GM18505 (cell line): ENCODE measurements at regions not wholly inside any gene's neighbourhood (a gene's known extent, or its start where the extent isn't known, plus 50 kb on each side); places are given as distances from the start of the nearest gene placed in this dataset.

Experiments
- ATAC-seq: cut with Tn5 transposase; IDR thresholded peaks from one replicate; pipeline ENCODE4 v1.9.1; 2021; ENCODE audit not compliant: unreplicated experiment
- POLR2A ChIP-seq: IDR thresholded peaks from 4 replicates; pipeline ENCODE4 v1.6.1; 2011; ENCODE audit warnings: borderline replicate concordance; ENCODE audit not compliant: insufficient read depth, insufficient read length; ENCODE audit errors: extremely low read depth

DNA sequence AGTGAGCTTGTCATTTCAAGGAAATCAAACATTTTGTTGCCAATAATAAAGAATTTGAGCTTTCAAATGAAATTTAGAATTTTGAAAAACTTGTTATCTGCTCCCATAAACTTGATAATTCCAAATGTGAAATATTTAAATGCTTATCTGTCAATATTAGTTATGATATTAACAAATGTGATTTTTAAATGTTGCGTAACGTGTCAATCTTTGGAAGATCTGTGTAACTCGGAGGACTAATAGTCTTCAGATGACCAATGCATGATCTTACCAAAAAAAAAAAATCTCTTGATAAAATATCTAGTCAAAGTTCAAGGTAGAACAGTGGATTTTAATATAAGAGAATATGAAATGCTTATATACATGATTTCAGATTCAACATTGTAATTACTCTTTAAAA, 274.5 kb upstream of the HSF2 start:
- ATAC-seq = no peak
- TF ChIP-seq POLR2A = no peak

DNA sequence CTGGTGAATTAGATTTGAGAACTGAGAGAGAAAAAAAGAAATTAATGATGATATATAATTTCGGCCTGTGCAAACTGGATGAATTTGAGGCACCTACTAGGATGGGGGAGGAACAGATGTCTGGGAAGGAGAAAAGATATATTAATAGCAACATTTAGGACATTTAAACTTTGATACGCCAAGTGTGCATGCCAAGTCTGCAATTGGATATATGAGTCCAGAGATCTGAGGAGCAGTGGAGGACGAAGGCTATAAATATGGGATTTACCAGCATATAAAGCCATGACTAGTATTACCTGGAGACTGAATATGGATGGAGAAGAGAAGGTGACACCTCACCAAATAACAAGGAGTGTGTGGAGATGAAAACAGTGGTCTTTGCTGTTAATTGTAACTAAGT, 272.6 kb upstream of the HSF2 start:
- no peak for ATAC-seq
- no peak for TF ChIP-seq POLR2A

DNA sequence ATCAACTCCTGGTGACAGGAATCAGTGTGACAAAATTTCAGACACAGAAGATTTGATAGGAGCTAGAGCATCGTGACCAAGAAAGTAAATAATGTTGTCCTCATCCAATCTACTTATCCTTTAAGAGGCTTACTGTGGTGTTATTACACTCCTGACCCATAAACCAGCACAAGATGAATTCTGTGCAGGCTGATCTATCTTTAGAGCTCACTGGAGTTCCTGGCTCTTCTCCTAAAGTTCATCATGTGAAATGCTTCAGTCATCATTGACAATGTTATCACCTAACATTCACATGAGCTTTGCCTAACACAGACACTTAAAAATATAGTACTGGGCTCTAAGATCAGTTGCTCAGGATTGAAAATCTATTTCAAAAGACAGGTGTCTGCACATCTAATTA, 271.0 kb upstream of the HSF2 start:
- no peak for ATAC-seq

DNA sequence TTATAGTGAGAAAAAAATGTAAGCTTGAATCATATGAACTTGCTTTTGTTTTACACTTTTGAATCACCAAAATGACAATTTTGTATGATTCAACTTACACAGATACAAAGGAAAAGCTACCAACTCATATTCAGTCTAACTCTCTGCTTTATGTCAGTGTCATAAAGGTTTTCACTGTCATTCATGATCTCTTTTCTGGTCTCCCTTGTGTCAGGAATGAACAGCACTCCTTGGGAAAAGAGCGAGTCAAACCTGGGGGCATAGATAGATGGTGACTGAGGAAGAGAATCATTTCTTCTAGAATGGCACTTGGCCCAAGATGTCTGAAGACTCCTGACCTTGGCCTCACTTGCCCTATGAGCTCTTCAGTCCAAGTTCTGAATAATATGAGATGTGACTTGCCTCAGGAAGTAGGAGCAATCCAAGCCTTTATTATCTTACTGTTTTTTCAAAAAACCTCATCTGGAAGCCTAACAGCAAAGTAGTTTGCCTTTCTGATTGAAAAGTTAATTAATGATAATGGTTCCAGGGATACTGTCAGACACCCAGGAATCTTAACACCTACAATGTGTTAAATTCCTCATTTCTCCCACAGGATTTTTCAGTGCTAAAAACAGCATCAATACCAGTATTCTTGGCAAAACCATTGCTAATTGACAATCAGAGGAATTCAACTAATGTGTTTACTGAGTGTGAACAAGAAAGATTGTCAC, 270.0 kb upstream of the HSF2 start:
- ATAC-seq = no peak
- TF ChIP-seq POLR2A = no peak

More for the DNA sequence above, 271.0 kb upstream of the HSF2 start:
- TF ChIP-seq POLR2A = no peak

DNA sequence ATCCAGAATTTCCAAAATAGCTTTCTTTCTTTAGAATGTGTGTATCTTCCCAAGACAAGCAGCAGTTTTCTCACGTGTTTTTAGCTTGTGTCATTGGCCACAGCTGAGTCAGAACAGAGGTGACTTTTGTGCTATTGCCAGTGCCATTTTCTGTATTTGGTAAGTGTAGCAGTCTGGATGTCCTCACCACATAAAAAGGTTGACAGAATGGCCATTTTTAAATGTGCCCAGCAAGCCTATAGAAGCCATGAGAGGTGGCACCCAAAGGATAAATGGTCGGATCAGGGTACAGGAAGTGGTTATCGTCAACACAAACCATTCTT, 269.5 kb upstream of the HSF2 start:
- no peak for TF ChIP-seq POLR2A
- ATAC-seq = no peak

DNA sequence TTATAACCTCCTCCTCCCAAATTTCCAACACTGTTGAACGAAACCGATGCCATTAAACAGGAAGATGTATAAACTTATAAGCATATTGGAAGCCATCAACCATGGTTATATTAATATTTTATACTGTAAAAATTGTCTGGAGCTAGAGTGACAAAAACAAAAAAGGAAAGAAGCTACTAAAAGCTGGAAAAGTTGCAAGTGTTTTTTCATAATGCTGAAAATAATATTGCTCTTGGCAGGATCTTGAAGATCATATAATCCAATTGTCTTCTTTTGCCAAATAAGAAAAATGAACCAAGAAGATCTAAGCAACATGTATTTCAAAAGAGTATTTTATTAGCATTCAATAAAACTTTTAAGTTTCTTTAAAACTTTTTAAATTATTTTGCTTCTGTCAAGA, 268.9 kb upstream of the HSF2 start:
- ATAC-seq = no peak
- TF ChIP-seq POLR2A = no peak

DNA sequence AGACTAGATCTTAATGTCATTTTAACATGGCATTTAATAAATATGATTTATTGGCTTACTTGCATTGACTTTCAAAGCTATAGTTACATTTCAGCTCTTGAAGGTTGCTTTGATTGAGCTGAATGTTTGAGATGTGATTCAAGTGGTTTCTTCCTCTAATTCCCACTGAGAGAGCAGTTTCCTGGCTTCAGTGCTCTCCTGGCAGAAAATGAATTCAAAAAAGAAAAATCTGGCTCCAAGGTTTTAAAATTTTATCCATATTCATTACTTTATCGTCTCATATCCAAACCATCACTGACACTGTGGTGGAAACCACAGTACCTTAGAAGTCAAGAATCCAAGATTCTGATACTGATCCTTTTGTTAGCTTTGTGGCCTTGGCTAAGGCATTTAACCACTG, 263.1 kb upstream of the HSF2 start:
- no peak for TF ChIP-seq POLR2A
- ATAC-seq = no peak

DNA sequence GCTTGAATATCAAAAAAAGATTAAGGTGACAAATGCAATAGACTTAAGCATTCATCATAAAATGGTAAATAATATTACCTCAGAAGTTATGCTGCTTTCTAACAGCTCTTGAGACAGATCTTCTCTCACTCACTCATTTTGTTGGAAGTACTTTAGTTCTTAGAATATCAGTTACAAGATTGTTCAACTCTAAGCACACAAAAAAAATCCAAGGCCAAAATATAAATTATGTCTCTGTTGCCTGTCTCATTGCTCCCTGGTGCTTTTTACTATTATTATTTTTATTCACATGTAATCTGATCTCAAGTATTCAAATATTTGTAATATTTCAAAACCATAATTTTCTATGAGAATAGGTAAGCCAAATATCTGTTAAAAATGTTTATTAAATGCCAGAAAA, 259.4 kb upstream of the HSF2 start:
- no peak for TF ChIP-seq POLR2A
- ATAC-seq = no peak

DNA sequence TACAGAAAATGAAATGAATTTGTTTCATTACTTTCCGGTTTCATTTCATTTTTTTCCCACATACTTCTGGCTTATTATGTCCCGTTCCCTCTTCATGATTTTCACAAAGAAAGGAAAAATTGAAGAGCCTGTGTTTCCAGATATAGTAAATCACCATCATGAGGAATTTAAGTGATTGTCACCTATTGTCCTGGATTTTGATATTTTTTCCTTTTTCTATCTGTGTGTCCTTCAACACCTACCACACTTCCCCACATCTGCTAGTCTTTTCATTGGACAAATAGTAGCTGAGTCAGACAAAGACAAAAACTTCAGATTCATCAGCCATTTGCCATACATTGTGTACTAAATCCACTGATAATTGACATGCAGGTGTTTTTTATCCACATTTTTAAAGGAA, 258.2 kb upstream of the HSF2 start:
- ATAC-seq = no peak

DNA sequence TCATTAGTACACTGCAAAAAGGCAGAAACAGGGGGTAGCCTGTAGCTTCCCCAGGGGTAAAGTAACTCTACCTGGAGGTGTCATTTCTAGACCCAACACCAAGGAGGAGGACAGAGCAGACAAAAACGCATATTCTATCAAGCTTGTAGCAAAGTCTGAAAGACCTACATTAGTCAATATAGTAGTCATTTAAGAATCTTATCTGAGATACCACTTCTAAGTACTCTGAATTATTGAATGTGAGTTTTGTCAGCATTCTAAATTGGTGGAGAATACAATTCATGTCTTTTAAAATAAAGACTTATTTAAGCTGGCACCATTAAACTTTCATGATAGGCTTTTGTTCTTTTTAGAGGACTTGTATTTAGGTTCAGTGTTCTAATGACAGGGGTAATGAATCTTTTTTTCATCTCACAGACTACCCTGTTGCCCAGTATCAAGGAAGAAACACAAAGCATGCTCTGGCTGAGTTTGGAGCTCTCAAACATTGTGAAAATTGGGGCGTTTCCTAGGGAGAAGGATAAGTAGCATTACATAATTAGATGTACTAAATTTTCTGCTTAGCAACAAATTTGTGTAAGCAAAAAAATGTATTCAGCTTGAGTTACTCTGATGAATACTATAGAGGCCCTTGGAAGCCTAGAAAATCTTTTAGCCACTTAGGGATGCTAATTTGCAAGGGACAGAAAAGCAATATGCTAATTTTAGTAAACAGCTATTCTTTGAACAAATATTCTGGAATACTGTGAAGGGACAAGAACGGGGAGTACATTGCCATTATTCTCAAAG, 255.4 kb upstream of the HSF2 start:
- no peak for ATAC-seq
- TF ChIP-seq POLR2A = no peak

More for the DNA sequence above, 258.2 kb upstream of the HSF2 start:
- TF ChIP-seq POLR2A = no peak

DNA sequence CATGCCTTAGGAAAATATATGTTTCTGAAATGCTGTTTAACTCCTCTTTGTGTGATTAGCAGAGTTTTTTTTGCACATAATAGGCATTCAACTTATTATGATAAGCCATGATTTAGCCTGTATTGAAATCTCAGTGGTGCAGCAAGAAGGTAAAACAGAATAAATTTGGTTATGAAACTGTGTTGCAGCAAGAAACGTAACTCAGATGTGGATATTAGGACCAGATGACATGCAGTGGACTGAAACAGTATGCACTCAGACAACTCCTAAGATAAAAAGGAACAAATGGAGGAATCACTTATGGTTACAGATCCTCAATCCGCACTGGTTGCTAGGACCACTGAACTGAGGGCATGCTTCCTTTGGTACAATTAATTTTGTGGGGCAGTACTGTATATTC, 254.2 kb upstream of the HSF2 start:
- TF ChIP-seq POLR2A = no peak
- no peak for ATAC-seq

DNA sequence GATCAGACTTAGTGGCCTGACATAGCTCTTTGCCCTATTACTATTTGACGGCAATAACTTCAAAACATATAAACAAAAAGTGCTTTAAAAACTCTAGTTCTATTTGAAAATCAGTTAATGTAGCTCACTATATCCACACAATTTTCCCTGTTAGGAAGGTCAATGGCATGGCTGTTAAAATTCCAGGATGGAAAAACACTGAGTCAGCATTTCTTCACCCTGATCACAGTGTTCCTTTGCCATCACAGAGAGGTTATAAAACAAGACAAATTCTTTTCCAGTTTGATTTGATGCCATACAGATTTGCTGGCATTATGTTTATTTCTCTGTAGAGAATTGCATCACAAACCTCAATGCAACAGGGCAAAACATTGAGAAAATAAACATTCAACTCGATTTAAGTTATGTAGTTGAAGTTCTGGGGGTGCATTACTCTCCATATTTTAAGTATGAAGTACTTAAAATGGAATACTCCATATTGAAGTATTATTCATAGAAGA, 253.7 kb upstream of the HSF2 start:
- no peak for ATAC-seq
- TF ChIP-seq POLR2A = no peak

DNA sequence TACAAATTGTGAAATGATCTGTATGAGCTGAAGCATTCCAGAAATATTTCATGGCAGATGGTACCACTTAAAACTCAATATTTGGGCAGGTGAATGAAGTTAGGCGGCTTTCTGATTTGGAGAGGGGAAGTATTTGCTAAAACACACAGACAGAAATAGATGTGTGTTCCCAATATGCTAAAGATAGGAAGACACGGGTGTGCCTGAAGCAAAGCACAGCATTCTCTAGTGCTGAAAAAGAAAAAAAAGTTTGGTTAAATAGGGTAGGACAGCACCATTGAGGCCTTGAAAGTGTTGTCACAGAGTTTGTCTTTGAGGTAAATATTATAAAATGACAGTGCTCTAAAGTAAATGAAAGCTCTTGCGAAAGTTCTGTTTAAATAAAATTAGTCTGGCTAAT, 252.2 kb upstream of the HSF2 start:
- no peak for ATAC-seq
- TF ChIP-seq POLR2A = no peak

DNA sequence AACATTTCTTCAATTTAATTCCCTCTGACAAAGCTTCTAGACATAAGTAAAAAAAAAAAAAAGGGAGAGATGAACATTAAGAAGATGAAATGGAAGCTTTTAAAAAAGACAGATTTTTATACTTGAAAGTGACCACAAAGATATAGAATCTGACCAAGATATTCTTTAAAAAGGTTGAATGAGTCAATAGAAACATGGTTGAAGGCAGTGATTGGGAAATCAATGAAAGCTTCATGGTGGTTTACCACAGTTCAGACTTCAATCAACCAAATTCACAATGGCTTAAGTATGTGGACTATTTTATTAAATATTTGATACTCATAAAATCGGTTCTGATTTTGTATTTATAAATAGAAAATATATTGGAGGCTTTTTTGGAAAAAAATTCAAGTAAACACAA, 248.4 kb upstream of the HSF2 start:
- ATAC-seq = no peak
- no peak for TF ChIP-seq POLR2A
